HEK293 (cell line): ENCODE measurements at regions not wholly inside any gene's neighbourhood (a gene's known extent, or its start where the extent isn't known, plus 50 kb on each side); places are given as distances from the start of the nearest gene placed in this dataset.

Experiments used
- CTCF ChIA-PET: fragments of 350-600 bp; formaldehyde crosslinking; extraction: SDS; loops from one replicate; lab custom pipeline; 2021; ENCODE audit warnings: antibody characterized with exemption; lab: Yijun Ruan, JAX
- POLR2A ChIA-PET: fragments of 300-600 bp; formaldehyde crosslinking; extraction: SDS; loops from one replicate; lab custom pipeline; 2020; ENCODE audit warnings: antibody characterized with exemption, inconsistent platforms; lab: Yijun Ruan, JAX
- H3K27ac ChIP-seq: fragments of 200-500 bp; sonication (Bioruptor generic); 2 replicates; pipeline ENCODE4 v1.5.1; 2014; ENCODE audit warnings: low read depth, low read length, control low read depth, inconsistent platforms; ENCODE audit errors: extremely low read depth
- H3K36me3 ChIP-seq, 2 experiments: fragments of 200-500 bp in 1 of 2; sonication (Bioruptor generic) in 1 of 2; 1 replicate in 1 of 2; 2 replicates in 1 of 2; pipeline ENCODE4 v1.5.1; 2014 to 2017; ENCODE audit warnings: inconsistent platforms in 2 of 2, low read length in 2 of 2; ENCODE audit not compliant: control insufficient read depth in 2 of 2, insufficient read depth in 1 of 2
- H3K4me1 ChIP-seq: fragments of 200-500 bp; sonication (Bioruptor generic); 2 replicates; pipeline ENCODE4 v1.5.1; 2014; ENCODE audit warnings: mild to moderate bottlenecking, low read length, inconsistent platforms; ENCODE audit not compliant: control insufficient read depth, insufficient read depth
- H3K4me3 ChIP-seq: 2 replicates; pipeline ENCODE4 v1.5.1; 2011; ENCODE audit warnings: low read depth, mild to moderate bottlenecking, control low read depth, low read length, moderate library complexity
- H3K9me3 ChIP-seq: fragments of 200-500 bp; sonication (Bioruptor generic); 2 replicates; pipeline ENCODE4 v1.5.1; 2014; ENCODE audit warnings: low read depth, low read length, inconsistent platforms; ENCODE audit not compliant: control insufficient read depth, insufficient read depth
- GFI1B ChIP-seq: fragments of 450-650 bp; formaldehyde crosslinking; IDR thresholded peaks from 2 replicates; pipeline ENCODE4 v1.5.1; 2016; ENCODE audit warnings: missing biosample characterization, missing genetic modification characterization
- GLI4 ChIP-seq: fragments of 450-650 bp; formaldehyde crosslinking; IDR thresholded peaks from 2 replicates; pipeline ENCODE4 v1.5.1; 2016; ENCODE audit warnings: missing biosample characterization, missing genetic modification characterization
- IKZF3 ChIP-seq: fragments of 450-650 bp; IDR thresholded peaks from 2 replicates; pipeline ENCODE4 v1.5.0; 2018; ENCODE audit warnings: missing biosample characterization, mild to moderate bottlenecking, missing genetic modification characterization, moderate library complexity
- KLF1 ChIP-seq: fragments of 450-650 bp; formaldehyde crosslinking; IDR thresholded peaks from 2 replicates; pipeline ENCODE4 v1.5.1; 2016; ENCODE audit warnings: missing biosample characterization, missing genetic modification characterization
- KLF16 ChIP-seq: fragments of 450-650 bp; formaldehyde crosslinking; IDR thresholded peaks from 2 replicates; pipeline ENCODE4 v1.5.1; 2017; ENCODE audit warnings: missing biosample characterization, missing genetic modification characterization
- SP7 ChIP-seq: fragments of 450-650 bp; formaldehyde crosslinking; IDR thresholded peaks from 2 replicates; pipeline ENCODE4 v1.5.1; 2016; ENCODE audit warnings: missing biosample characterization, missing genetic modification characterization
- ZBTB48 ChIP-seq: fragments of 450-650 bp; formaldehyde crosslinking; IDR thresholded peaks from 2 replicates; pipeline ENCODE4 v1.5.1; 2016; ENCODE audit warnings: missing biosample characterization, missing genetic modification characterization
- ZFP3 ChIP-seq: fragments of 450-650 bp; formaldehyde crosslinking; IDR thresholded peaks from 2 replicates; pipeline ENCODE4 v1.5.1; 2016; ENCODE audit warnings: low read depth, missing biosample characterization, missing genetic modification characterization
- ZFP37 ChIP-seq: fragments of 450-650 bp; formaldehyde crosslinking; IDR thresholded peaks from 2 replicates; pipeline ENCODE4 v1.5.1; 2016; ENCODE audit warnings: missing biosample characterization, missing genetic modification characterization
- ZNF112 ChIP-seq: fragments of 450-650 bp; formaldehyde crosslinking; IDR thresholded peaks from 2 replicates; pipeline ENCODE4 v1.5.0; 2017; ENCODE audit warnings: missing biosample characterization, missing genetic modification characterization
- ZNF138 ChIP-seq: fragments of 450-650 bp; formaldehyde crosslinking; IDR thresholded peaks from 2 replicates; pipeline ENCODE4 v1.5.1; 2016; ENCODE audit warnings: missing biosample characterization, missing genetic modification characterization, borderline replicate concordance
- ZNF2 ChIP-seq: fragments of 450-650 bp; formaldehyde crosslinking; IDR thresholded peaks from 2 replicates; pipeline ENCODE4 v1.5.1; 2016; ENCODE audit warnings: missing biosample characterization, missing genetic modification characterization
- ZNF239 ChIP-seq: fragments of 450-650 bp; formaldehyde crosslinking; IDR thresholded peaks from 2 replicates; pipeline ENCODE4 v1.5.1; 2016; ENCODE audit warnings: missing biosample characterization, missing genetic modification characterization
- ZNF324 ChIP-seq: fragments of 450-650 bp; formaldehyde crosslinking; IDR thresholded peaks from 2 replicates; pipeline ENCODE4 v1.5.1; 2016; ENCODE audit warnings: missing biosample characterization, missing genetic modification characterization
- ZNF350 ChIP-seq: fragments of 450-650 bp; formaldehyde crosslinking; IDR thresholded peaks from 2 replicates; pipeline ENCODE4 v1.5.0; 2017; ENCODE audit warnings: missing biosample characterization, mild to moderate bottlenecking, missing genetic modification characterization
- ZNF514 ChIP-seq: fragments of 450-650 bp; formaldehyde crosslinking; IDR thresholded peaks from 2 replicates; pipeline ENCODE4 v1.5.1; 2016; ENCODE audit warnings: missing biosample characterization, missing genetic modification characterization
- ZNF555 ChIP-seq: fragments of 450-650 bp; formaldehyde crosslinking; conservative IDR thresholded peaks from 2 replicates; pipeline ENCODE4 v1.5.1; 2017; ENCODE audit warnings: missing biosample characterization, mild to moderate bottlenecking, missing genetic modification characterization, inconsistent platforms
- ZNF629 ChIP-seq: fragments of 450-650 bp; formaldehyde crosslinking; IDR thresholded peaks from 2 replicates; pipeline ENCODE4 v1.5.1; 2017; ENCODE audit warnings: missing biosample characterization, missing genetic modification characterization
- ZNF658 ChIP-seq: fragments of 450-650 bp; formaldehyde crosslinking; IDR thresholded peaks from 2 replicates; pipeline ENCODE4; 2016; ENCODE audit warnings: missing biosample characterization, missing genetic modification characterization
- ZNF701 ChIP-seq: fragments of 450-650 bp; formaldehyde crosslinking; IDR thresholded peaks from 2 replicates; pipeline ENCODE4 v1.5.1; 2016; ENCODE audit warnings: missing biosample characterization, missing genetic modification characterization
- TF ChIP-seq, protein P1 (sequence below): fragments of 450-650 bp; formaldehyde crosslinking; IDR thresholded peaks from 2 replicates; pipeline ENCODE4 v1.5.1; 2016; ENCODE audit warnings: missing biosample characterization, missing genetic modification characterization
- TF ChIP-seq, protein P2 (sequence below): fragments of 450-650 bp; formaldehyde crosslinking; IDR thresholded peaks from 2 replicates; pipeline ENCODE4 v1.5.1; 2016; ENCODE audit warnings: missing biosample characterization, missing genetic modification characterization
- TF ChIP-seq, protein P3 (sequence below): fragments of 450-650 bp; formaldehyde crosslinking; IDR thresholded peaks from 2 replicates; pipeline ENCODE4 v1.5.1; 2016; ENCODE audit warnings: missing biosample characterization, missing genetic modification characterization
- TF ChIP-seq, protein P4 (sequence below): fragments of 450-650 bp; formaldehyde crosslinking; IDR thresholded peaks from 2 replicates; pipeline ENCODE4 v1.5.1; 2016; ENCODE audit warnings: missing biosample characterization, missing genetic modification characterization
- TF ChIP-seq, protein P5 (sequence below): fragments of 450-650 bp; formaldehyde crosslinking; IDR thresholded peaks from 2 replicates; pipeline ENCODE4 v1.5.1; 2017; ENCODE audit warnings: missing biosample characterization, missing genetic modification characterization
- TF ChIP-seq, protein P6 (sequence below): fragments of 450-650 bp; formaldehyde crosslinking; IDR thresholded peaks from 2 replicates; pipeline ENCODE4 v1.5.1; 2016; ENCODE audit warnings: missing biosample characterization, missing genetic modification characterization, low read depth

DNA sequence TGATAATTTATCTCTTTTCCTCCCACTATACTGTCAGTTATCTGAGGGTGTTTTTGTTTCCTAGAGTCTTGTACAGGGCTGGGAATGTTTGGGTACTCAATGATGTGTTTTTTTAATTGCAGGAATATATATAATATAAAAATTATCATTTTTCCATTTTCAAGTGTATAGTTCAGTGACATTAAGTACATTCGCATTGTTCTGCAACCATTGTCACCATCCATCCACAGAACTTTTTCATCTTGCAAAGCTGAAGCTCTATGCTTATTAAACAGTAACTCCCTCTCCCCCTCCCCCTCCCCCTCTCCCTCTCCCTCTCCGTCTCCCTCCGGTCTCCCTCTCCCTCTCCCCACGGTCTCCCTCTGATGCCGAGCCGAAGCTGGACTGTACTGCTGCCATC is 93.0 kb upstream of the MANSC4 start (continued):
- TF ChIP-seq, protein P1, sequence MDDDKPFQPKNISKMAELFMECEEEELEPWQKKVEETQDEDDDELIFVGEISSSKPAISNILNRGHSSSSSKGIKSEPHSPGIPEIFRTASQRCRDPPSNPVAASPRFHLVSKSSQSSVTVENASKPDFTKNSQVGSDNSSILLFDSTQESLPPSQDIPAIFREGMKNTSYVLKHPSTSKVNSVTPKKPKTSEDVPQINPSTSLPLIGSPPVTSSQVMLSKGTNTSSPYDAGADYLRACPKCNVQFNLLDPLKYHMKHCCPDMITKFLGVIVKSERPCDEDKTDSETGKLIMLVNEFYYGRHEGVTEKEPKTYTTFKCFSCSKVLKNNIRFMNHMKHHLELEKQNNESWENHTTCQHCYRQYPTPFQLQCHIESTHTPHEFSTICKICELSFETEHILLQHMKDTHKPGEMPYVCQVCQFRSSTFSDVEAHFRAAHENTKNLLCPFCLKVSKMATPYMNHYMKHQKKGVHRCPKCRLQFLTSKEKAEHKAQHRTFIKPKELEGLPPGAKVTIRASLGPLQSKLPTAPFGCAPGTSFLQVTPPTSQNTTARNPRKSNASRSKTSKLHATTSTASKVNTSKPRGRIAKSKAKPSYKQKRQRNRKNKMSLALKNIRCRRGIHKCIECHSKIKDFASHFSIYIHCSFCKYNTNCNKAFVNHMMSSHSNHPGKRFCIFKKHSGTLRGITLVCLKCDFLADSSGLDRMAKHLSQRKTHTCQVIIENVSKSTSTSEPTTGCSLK (tag by site-specific recombination): no peak
- TF ChIP-seq ZBTB48 (no peak), ZFP3 (tag by site-specific recombination) (no peak), ZNF658 (no peak), ZNF138 (tag by site-specific recombination) (no peak), KLF16 (no peak), ZFP37 (tag by site-specific recombination) (no peak), IKZF3 (tag by site-specific recombination) (no peak), ZNF324 (tag by site-specific recombination) (no peak)
- TF ChIP-seq, protein P2, sequence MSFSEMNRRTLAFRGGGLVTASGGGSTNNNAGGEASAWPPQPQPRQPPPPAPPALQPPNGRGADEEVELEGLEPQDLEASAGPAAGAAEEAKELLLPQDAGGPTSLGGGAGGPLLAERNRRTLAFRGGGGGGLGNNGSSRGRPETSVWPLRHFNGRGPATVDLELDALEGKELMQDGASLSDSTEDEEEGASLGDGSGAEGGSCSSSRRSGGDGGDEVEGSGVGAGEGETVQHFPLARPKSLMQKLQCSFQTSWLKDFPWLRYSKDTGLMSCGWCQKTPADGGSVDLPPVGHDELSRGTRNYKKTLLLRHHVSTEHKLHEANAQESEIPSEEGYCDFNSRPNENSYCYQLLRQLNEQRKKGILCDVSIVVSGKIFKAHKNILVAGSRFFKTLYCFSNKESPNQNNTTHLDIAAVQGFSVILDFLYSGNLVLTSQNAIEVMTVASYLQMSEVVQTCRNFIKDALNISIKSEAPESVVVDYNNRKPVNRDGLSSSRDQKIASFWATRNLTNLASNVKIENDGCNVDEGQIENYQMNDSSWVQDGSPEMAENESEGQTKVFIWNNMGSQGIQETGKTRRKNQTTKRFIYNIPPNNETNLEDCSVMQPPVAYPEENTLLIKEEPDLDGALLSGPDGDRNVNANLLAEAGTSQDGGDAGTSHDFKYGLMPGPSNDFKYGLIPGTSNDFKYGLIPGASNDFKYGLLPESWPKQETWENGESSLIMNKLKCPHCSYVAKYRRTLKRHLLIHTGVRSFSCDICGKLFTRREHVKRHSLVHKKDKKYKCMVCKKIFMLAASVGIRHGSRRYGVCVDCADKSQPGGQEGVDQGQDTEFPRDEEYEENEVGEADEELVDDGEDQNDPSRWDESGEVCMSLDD (tag by site-specific recombination): no peak

DNA sequence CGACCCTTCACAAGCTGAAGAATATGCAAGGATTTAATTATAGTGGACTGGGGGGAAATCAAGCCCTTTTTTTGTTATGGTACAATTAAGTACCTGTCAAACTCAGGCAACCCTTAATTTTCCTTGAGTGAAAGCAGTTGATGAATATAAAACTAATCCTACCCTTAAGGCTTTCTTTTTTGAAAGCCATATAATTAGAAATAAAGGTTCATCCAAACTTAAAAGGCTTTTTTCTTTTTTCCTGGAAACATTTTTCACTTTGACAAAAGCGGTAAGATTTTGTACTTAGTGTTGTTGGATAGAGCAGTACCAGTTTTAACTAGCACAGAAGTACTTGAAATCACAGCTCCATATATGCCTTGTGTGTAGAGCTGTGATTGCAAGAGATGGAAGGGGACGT is 91.9 kb upstream of the MANSC4 start:
- Histone ChIP-seq H3K4me3 (no peak overlapping the region), H3K27ac (no peak overlapping the region), H3K9me3 (no peaks in the 10 kb centered on the region), H3K36me3 (no peaks in the 10 kb centered on the region), H3K4me1 (no peaks in the 10 kb centered on the region)
- POLR2A ChIA-PET: no interaction called here
- CTCF ChIA-PET: no interaction called here
- TF ChIP-seq SP7 (tag by site-specific recombination) (peak; percentile 36; the same call in 1 of the 2 replicates), ZNF555 (tag by site-specific recombination) (no peak)

DNA sequence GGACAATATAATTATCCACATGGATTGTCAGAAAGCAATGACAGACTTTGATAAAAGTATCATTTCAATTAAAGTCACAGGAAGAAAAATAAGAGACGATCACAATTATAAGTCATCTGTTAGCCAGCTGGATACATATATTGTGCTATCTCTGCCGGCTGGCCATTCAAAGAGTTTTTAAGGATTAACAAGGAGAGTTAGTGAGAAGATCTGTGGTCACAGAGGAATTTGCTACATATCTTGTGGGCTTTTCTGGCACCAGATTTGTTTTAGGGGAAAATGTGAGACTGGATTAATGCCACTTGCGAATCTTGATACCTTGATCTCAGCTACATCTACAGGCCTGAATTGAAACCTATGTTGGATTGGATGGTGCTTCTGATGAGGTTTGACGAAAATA is 90.9 kb upstream of the MANSC4 start:
- Histone ChIP-seq H3K4me3 (no peak overlapping the region), H3K36me3 (no peaks in the 10 kb centered on the region), H3K27ac (no peak overlapping the region), H3K9me3 (no peaks in the 10 kb centered on the region), H3K4me1 (no peaks in the 10 kb centered on the region)
- CTCF ChIA-PET: no interaction called here
- POLR2A ChIA-PET: no interaction called here
- TF ChIP-seq, protein P3, sequence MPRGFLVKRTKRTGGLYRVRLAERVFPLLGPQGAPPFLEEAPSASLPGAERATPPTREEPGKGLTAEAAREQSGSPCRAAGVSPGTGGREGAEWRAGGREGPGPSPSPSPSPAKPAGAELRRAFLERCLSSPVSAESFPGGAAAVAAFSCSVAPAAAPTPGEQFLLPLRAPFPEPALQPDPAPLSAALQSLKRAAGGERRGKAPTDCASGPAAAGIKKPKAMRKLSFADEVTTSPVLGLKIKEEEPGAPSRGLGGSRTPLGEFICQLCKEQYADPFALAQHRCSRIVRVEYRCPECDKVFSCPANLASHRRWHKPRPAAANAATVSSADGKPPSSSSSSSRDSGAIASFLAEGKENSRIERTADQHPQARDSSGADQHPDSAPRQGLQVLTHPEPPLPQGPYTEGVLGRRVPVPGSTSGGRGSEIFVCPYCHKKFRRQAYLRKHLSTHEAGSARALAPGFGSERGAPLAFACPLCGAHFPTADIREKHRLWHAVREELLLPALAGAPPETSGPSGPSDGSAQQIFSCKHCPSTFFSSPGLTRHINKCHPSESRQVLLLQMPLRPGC (tag by site-specific recombination): no peak
- TF ChIP-seq GFI1B (tag by site-specific recombination) (no peak), ZNF701 (tag by site-specific recombination) (no peak), ZNF2 (no peak), ZNF514 (no peak), KLF1 (no peak), ZNF629 (no peak), ZNF112 (tag by site-specific recombination) (no peak), GLI4 (tag by site-specific recombination) (no peak), ZNF239 (tag by site-specific recombination) (no peak), ZNF350 (no peak)
- TF ChIP-seq, protein P4, sequence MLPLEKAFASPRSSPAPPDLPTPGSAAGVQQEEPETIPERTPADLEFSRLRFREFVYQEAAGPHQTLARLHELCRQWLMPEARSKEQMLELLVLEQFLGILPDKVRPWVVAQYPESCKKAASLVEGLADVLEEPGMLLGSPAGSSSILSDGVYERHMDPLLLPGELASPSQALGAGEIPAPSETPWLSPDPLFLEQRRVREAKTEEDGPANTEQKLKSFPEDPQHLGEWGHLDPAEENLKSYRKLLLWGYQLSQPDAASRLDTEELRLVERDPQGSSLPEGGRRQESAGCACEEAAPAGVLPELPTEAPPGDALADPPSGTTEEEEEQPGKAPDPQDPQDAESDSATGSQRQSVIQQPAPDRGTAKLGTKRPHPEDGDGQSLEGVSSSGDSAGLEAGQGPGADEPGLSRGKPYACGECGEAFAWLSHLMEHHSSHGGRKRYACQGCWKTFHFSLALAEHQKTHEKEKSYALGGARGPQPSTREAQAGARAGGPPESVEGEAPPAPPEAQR (tag by site-specific recombination): no peak
- TF ChIP-seq, protein P5, sequence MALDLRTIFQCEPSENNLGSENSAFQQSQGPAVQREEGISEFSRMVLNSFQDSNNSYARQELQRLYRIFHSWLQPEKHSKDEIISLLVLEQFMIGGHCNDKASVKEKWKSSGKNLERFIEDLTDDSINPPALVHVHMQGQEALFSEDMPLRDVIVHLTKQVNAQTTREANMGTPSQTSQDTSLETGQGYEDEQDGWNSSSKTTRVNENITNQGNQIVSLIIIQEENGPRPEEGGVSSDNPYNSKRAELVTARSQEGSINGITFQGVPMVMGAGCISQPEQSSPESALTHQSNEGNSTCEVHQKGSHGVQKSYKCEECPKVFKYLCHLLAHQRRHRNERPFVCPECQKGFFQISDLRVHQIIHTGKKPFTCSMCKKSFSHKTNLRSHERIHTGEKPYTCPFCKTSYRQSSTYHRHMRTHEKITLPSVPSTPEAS: no peak
- TF ChIP-seq, protein P6, sequence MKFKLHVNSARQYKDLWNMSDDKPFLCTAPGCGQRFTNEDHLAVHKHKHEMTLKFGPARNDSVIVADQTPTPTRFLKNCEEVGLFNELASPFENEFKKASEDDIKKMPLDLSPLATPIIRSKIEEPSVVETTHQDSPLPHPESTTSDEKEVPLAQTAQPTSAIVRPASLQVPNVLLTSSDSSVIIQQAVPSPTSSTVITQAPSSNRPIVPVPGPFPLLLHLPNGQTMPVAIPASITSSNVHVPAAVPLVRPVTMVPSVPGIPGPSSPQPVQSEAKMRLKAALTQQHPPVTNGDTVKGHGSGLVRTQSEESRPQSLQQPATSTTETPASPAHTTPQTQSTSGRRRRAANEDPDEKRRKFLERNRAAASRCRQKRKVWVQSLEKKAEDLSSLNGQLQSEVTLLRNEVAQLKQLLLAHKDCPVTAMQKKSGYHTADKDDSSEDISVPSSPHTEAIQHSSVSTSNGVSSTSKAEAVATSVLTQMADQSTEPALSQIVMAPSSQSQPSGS (tag by site-specific recombination): no peak
